Heart right ventricle (tissue), 16 donors: ENCODE measurements at regions not wholly inside any gene's neighbourhood (a gene's known extent, or its start where the extent isn't known, plus 50 kb on each side); places are given as distances from the start of the nearest gene placed in this dataset.

Experiments
- ATAC-seq, 8 donors: fragments of 200-7000 bp; cut with Tn5 transposase; one replicate each; pipeline ENCODE4 v1.9.1; 2020; ENCODE audit warnings: mild to moderate bottlenecking in 8 of 8, moderate library complexity in 8 of 8, moderate number of reproducible peaks in 1 of 8
- DNase-seq, 2 donors: peaks; one replicate each; pipeline ENCODE4 v3.0.0-alpha.2; 2020
- H3K27ac ChIP-seq, 10 donors: fragments of 200-600 bp; sonication (generic) in 2 of 10; one replicate each; pipeline versions ENCODE4 v1.5.0 to v1.8.0; 2020 to 2022; ENCODE audit warnings: mild to moderate bottlenecking in 3 of 10
- H3K27me3 ChIP-seq, 7 donors: fragments of 200-600 bp; one replicate each; pipeline ENCODE4 v1.8.0; 2021 to 2022; ENCODE audit warnings: mild to moderate bottlenecking in 2 of 7
- H3K36me3 ChIP-seq, 9 donors: fragments of 200-600 bp; sonication (generic) in 1 of 9; one replicate each; pipeline versions ENCODE4 v1.5.0 to v1.8.0; 2020 to 2022; ENCODE audit warnings: mild to moderate bottlenecking in 2 of 9
- H3K4me1 ChIP-seq, 9 donors: fragments of 200-600 bp; sonication (generic) in 1 of 9; one replicate each; pipeline versions ENCODE4 v1.5.0 to v1.8.0; 2020 to 2022; ENCODE audit warnings: mild to moderate bottlenecking in 4 of 9
- H3K4me3 ChIP-seq, 10 donors: fragments of 200-600 bp; sonication (generic) in 2 of 10; one replicate each; pipeline versions ENCODE4 v1.5.0 to v1.8.0; 2020 to 2022; ENCODE audit warnings: mild to moderate bottlenecking in 7 of 10, moderate library complexity in 2 of 10
- H3K9me3 ChIP-seq, 11 donors: fragments of 200-600 bp in 10 of 11; sonication (generic) in 2 of 11; one replicate each; pipeline versions ENCODE4 v1.5.0 to v1.8.0; 2013 to 2022; ENCODE audit warnings: mild to moderate bottlenecking in 2 of 11, control low read depth in 1 of 11, moderate library complexity in 1 of 11
- WGBS, 2 donors: extraction: QIAGEN DNeasy Blood & Tissue Kit; methylation state at CpG; one replicate each; pipeline ENCODE4 v1.1.7; 2013; ENCODE audit warnings: inconsistent platforms in 1 of 2; 5-methylcytosine and 5-hydroxymethylcytosine counted together
- intact Hi-C, 10 donors: fragments of 100-400 bp; cut with DNase I; formaldehyde crosslinking; loops; one replicate each; pipeline versions ENCODE4 v1.11.1 to v1.14.2; 2022
- TF ChIP-seq, protein P1 (sequence below), 9 donors: fragments of 200-600 bp; sonication (generic) in 2 of 9; IDR thresholded peaks; one replicate each; pipeline versions ENCODE4 v1.5.0 to v1.8.0; 2021 to 2022; ENCODE audit warnings: antibody characterized with exemption in 9 of 9, mild to moderate bottlenecking in 5 of 9, moderate library complexity in 1 of 9
- donor health status: Arrhythmogenic right ventricular cardiomyopathy.
- donor health status: ischemic (EF 13 %, LVEDD 7.1; RV severe dilation, severe dysfunction).
- donor health status: healthy with polysubstance abuse.
- donor health status: DM: no; HTN: yes; CAD: no.
- donor health status: DM: no; HTN: no; CAD: no.
- donor health status: ischemic (EF 25% LVEDD 6.9; RV normal size, moderate dysfunction).
- donor health status: ischemic (EF 25% LVEDD 5.7; RV mildly dilated, moderate dysfunction).
- donor health status: healthy.
- donor health status: DM: yes; HTN: yes; CAD: no.
- donor health status: Ischemic cardiomyopathy.
- donor health status: ischemic (EF 35%, LVEDD 5.7; RV mildly dilated, moderate dysfunction).
- donor health status: nonischemic (EF 11% LVEDD 7.7; RV severe dilation, severe dysfunction).
- donor health status: DM: yes; HTN: yes; CAD: no.
- donor health status: PGD.
- donor health status: ischemic (EF 29% LVEDD 5.4; RV normal size, mild dysfunction).
- donor health status: nonischemic (EF 23%, LVEDD 6.1; RV moderate dilation, normal function).

GRCh38 chr9:111113712-111114111 lies 75.4 kb upstream of the LPAR1 start:
- Histone ChIP-seq H3K27me3 (no peaks in the 10 kb centered on the region), H3K4me3 (no peak overlapping the region), H3K4me1 (peaks cover 0 to 8% (median 0%) of the 10 kb centered on the region in 9 donors), H3K36me3 (no peaks in the 10 kb centered on the region), H3K27ac (no peak overlapping the region), H3K9me3 (no peaks in the 10 kb centered on the region)
- ATAC-seq: no peak
- DNase-seq: no peak
- intact Hi-C loops: no loop called here
- TF ChIP-seq, protein P1, sequence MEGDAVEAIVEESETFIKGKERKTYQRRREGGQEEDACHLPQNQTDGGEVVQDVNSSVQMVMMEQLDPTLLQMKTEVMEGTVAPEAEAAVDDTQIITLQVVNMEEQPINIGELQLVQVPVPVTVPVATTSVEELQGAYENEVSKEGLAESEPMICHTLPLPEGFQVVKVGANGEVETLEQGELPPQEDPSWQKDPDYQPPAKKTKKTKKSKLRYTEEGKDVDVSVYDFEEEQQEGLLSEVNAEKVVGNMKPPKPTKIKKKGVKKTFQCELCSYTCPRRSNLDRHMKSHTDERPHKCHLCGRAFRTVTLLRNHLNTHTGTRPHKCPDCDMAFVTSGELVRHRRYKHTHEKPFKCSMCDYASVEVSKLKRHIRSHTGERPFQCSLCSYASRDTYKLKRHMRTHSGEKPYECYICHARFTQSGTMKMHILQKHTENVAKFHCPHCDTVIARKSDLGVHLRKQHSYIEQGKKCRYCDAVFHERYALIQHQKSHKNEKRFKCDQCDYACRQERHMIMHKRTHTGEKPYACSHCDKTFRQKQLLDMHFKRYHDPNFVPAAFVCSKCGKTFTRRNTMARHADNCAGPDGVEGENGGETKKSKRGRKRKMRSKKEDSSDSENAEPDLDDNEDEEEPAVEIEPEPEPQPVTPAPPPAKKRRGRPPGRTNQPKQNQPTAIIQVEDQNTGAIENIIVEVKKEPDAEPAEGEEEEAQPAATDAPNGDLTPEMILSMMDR (IDR thresholded peaks at IDR 0.05): no peak
- 71 to 72% methylated on average over 2 of the region's 2 CpGs for WGBS, 2 donors

GRCh38 chr9:111110805-111111204 lies 72.5 kb upstream of the LPAR1 start:
- H3K36me3 ChIP-seq: no peaks in the 10 kb centered on the region
- no peaks in the 10 kb centered on the region for H3K27me3 ChIP-seq
- ATAC-seq (no peak), DNase-seq (no peak)
- intact Hi-C loops: no loop called here
- no peaks in the 10 kb centered on the region for H3K9me3 ChIP-seq
- peaks cover 0 to 8% (median 0%) of the 10 kb centered on the region in 9 donors for H3K4me1 ChIP-seq
- TF ChIP-seq, protein P1 (IDR thresholded peaks at IDR 0.05): no peak
- no peak overlapping the region for H3K27ac ChIP-seq
- 72 to 79% methylated on average over 3 of the region's 3 CpGs for WGBS, 2 donors
- no peak overlapping the region for H3K4me3 ChIP-seq

DNA sequence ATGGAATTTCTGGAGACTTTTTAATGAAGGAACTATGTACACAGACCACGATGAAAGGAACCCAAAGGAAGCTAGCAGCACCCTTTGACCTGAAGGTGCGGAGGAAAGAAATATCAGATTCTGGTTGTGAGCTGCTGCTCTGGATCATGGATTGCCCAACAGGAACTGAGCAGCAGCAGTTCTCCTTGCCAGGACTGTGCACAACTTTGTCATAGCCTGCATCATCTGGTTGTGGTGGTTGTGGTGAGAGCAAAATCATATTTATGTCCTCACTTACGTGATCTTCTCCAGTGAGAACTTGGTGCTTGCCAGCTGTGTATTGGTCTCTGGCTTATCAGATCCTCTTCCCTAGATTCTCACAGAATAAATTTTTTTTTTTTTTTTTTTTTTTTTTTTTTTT lies 70.7 kb upstream of the LPAR1 start:
- H3K27ac ChIP-seq: no peak overlapping the region
- no peaks in the 10 kb centered on the region for H3K36me3 ChIP-seq
- TF ChIP-seq, protein P1 (IDR thresholded peaks at IDR 0.05): no peak
- 81 to 92% methylated on average over 3 of the region's 3 CpGs for WGBS, 2 donors
- no peak overlapping the region for H3K4me3 ChIP-seq
- H3K4me1 ChIP-seq: peaks cover 0 to 8% (median 0%) of the 10 kb centered on the region in 9 donors
- no peaks in the 10 kb centered on the region for H3K27me3 ChIP-seq
- intact Hi-C loops: no loop called here
- DNase-seq (no peak), ATAC-seq (no peak)
- H3K9me3 ChIP-seq: no peaks in the 10 kb centered on the region

DNA sequence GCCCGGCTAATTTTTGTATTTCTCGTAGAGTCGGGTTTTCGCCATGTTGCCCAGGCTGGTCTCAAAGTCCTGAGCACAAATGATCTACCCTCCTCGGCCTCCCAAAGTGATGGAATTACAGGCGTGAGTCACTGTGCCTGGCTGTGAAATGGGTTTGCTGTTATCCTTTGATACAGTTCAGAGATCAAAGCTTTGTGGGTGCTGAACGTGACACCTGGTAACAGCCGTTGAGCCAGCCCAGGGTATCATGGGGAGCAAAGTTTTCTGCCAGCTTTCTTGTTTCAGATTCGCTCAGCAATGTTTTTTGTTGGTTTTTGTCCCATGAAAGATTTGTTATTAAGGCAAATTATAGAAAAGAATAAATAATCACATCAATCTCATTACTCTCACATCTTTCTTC lies 68.9 kb upstream of the LPAR1 start:
- H3K36me3 ChIP-seq: no peaks in the 10 kb centered on the region
- 86 to 90% methylated on average over 9 of the region's 9 CpGs for WGBS, 2 donors
- H3K27me3 ChIP-seq: no peaks in the 10 kb centered on the region
- intact Hi-C loops: no loop called here
- no peak overlapping the region for H3K27ac ChIP-seq
- TF ChIP-seq, protein P1 (IDR thresholded peaks at IDR 0.05): no peak
- ATAC-seq (no peak), DNase-seq (no peak)
- H3K4me3 ChIP-seq: no peak overlapping the region
- H3K9me3 ChIP-seq: no peaks in the 10 kb centered on the region
- peaks cover 0 to 8% (median 0%) of the 10 kb centered on the region in 9 donors for H3K4me1 ChIP-seq
